HEK293 (cell line): ENCODE measurements at regions not wholly inside any gene's neighbourhood (a gene's known extent, or its start where the extent isn't known, plus 50 kb on each side); places are given as distances from the start of the nearest gene placed in this dataset.

ENCODE experiments used
- CTCF ChIA-PET: fragments of 350-600 bp; formaldehyde crosslinking; extraction: SDS; loops from one replicate; lab custom pipeline; 2021; ENCODE audit warnings: antibody characterized with exemption; lab: Yijun Ruan, JAX
- POLR2A ChIA-PET: fragments of 300-600 bp; formaldehyde crosslinking; extraction: SDS; loops from one replicate; lab custom pipeline; 2020; ENCODE audit warnings: antibody characterized with exemption, inconsistent platforms; lab: Yijun Ruan, JAX
- H3K27ac ChIP-seq: fragments of 200-500 bp; sonication (Bioruptor generic); 2 replicates; pipeline ENCODE4 v1.5.1; 2014; ENCODE audit warnings: low read depth, low read length, control low read depth, inconsistent platforms; ENCODE audit errors: extremely low read depth
- H3K36me3 ChIP-seq, 2 experiments: fragments of 200-500 bp in 1 of 2; sonication (Bioruptor generic) in 1 of 2; 1 replicate in 1 of 2; 2 replicates in 1 of 2; pipeline ENCODE4 v1.5.1; 2014 to 2017; ENCODE audit warnings: inconsistent platforms in 2 of 2, low read length in 2 of 2; ENCODE audit not compliant: control insufficient read depth in 2 of 2, insufficient read depth in 1 of 2
- H3K4me1 ChIP-seq: fragments of 200-500 bp; sonication (Bioruptor generic); 2 replicates; pipeline ENCODE4 v1.5.1; 2014; ENCODE audit warnings: mild to moderate bottlenecking, low read length, inconsistent platforms; ENCODE audit not compliant: control insufficient read depth, insufficient read depth
- H3K4me3 ChIP-seq: 2 replicates; pipeline ENCODE4 v1.5.1; 2011; ENCODE audit warnings: low read depth, mild to moderate bottlenecking, control low read depth, low read length, moderate library complexity
- H3K9me3 ChIP-seq: fragments of 200-500 bp; sonication (Bioruptor generic); 2 replicates; pipeline ENCODE4 v1.5.1; 2014; ENCODE audit warnings: low read depth, low read length, inconsistent platforms; ENCODE audit not compliant: control insufficient read depth, insufficient read depth
- BCL11B ChIP-seq: fragments of 450-650 bp; formaldehyde crosslinking; IDR thresholded peaks from 2 replicates; pipeline ENCODE4 v1.5.1; 2016; ENCODE audit warnings: low read depth, missing biosample characterization, missing genetic modification characterization
- IKZF3 ChIP-seq: fragments of 450-650 bp; IDR thresholded peaks from 2 replicates; pipeline ENCODE4 v1.5.0; 2018; ENCODE audit warnings: missing biosample characterization, mild to moderate bottlenecking, missing genetic modification characterization, moderate library complexity
- KLF10 ChIP-seq: fragments of 450-650 bp; IDR thresholded peaks from 2 replicates; pipeline ENCODE4 v1.5.1; 2018; ENCODE audit warnings: missing biosample characterization, mild to moderate bottlenecking, missing genetic modification characterization
- ZFP41 ChIP-seq: fragments of 450-650 bp; formaldehyde crosslinking; IDR thresholded peaks from 2 replicates; pipeline ENCODE4 v1.5.1; 2016; ENCODE audit warnings: missing biosample characterization, missing genetic modification characterization, borderline replicate concordance
- ZNF157 ChIP-seq: fragments of 450-650 bp; formaldehyde crosslinking; IDR thresholded peaks from 2 replicates; pipeline ENCODE4 v1.5.1; 2016; ENCODE audit warnings: missing biosample characterization, missing genetic modification characterization
- ZNF174 ChIP-seq: fragments of 450-650 bp; formaldehyde crosslinking; IDR thresholded peaks from 2 replicates; pipeline ENCODE4 v1.5.0; 2017; ENCODE audit warnings: missing biosample characterization, mild to moderate bottlenecking, missing genetic modification characterization
- ZNF302 ChIP-seq: fragments of 450-650 bp; formaldehyde crosslinking; IDR thresholded peaks from 2 replicates; pipeline ENCODE4 v1.5.1; 2016; ENCODE audit warnings: missing biosample characterization, missing genetic modification characterization, low read depth
- ZNF391 ChIP-seq: fragments of 450-650 bp; formaldehyde crosslinking; IDR thresholded peaks from 2 replicates; pipeline ENCODE4 v1.5.1; 2016; ENCODE audit warnings: low read depth, missing biosample characterization, missing genetic modification characterization, borderline replicate concordance
- ZNF416 ChIP-seq: fragments of 450-650 bp; formaldehyde crosslinking; IDR thresholded peaks from 2 replicates; pipeline ENCODE4 v1.5.1; 2016; ENCODE audit warnings: missing biosample characterization, missing genetic modification characterization
- ZNF514 ChIP-seq: fragments of 450-650 bp; formaldehyde crosslinking; IDR thresholded peaks from 2 replicates; pipeline ENCODE4 v1.5.1; 2016; ENCODE audit warnings: missing biosample characterization, missing genetic modification characterization
- ZNF624 ChIP-seq: fragments of 450-650 bp; formaldehyde crosslinking; IDR thresholded peaks from 2 replicates; pipeline ENCODE4 v1.5.1; 2017; ENCODE audit warnings: missing biosample characterization, missing genetic modification characterization
- ZSCAN23 ChIP-seq: fragments of 450-650 bp; formaldehyde crosslinking; IDR thresholded peaks from 2 replicates; pipeline ENCODE4 v1.5.1; 2016; ENCODE audit warnings: missing biosample characterization, missing genetic modification characterization
- ZSCAN30 ChIP-seq: fragments of 450-650 bp; IDR thresholded peaks from 2 replicates; pipeline ENCODE4 v1.5.1; 2018; ENCODE audit warnings: missing biosample characterization, mild to moderate bottlenecking, missing genetic modification characterization, moderate library complexity
- TF ChIP-seq, protein P1 (sequence below): fragments of 450-650 bp; formaldehyde crosslinking; IDR thresholded peaks from 2 replicates; pipeline ENCODE4 v1.5.1; 2017; ENCODE audit warnings: missing biosample characterization, missing genetic modification characterization
- TF ChIP-seq, protein P2 (sequence below): fragments of 450-650 bp; formaldehyde crosslinking; IDR thresholded peaks from 2 replicates; pipeline ENCODE4 v1.5.1; 2016; ENCODE audit warnings: missing biosample characterization, missing genetic modification characterization
- TF ChIP-seq, protein P3 (sequence below): fragments of 450-650 bp; IDR thresholded peaks from 2 replicates; pipeline ENCODE4 v1.5.1; 2018; ENCODE audit warnings: missing biosample characterization, missing genetic modification characterization
- TF ChIP-seq, protein P4 (sequence below): IDR thresholded peaks from 2 replicates; pipeline ENCODE4 v1.6.1; 2011; ENCODE audit warnings: mild to moderate bottlenecking, low read depth, low read length, borderline replicate concordance
- TF ChIP-seq, protein P5 (sequence below): fragments of 450-650 bp; formaldehyde crosslinking; IDR thresholded peaks from 2 replicates; pipeline ENCODE4 v1.5.0; 2017; ENCODE audit warnings: missing biosample characterization, missing genetic modification characterization, borderline replicate concordance
- TF ChIP-seq, protein P6 (sequence below): fragments of 450-650 bp; formaldehyde crosslinking; IDR thresholded peaks from 2 replicates; pipeline ENCODE4 v1.5.1; 2016; ENCODE audit warnings: missing biosample characterization, missing genetic modification characterization
- TF ChIP-seq, protein P7 (sequence below): fragments of 450-650 bp; formaldehyde crosslinking; optimal IDR thresholded peaks from 2 replicates; pipeline ENCODE3; 2016; ENCODE audit warnings: missing biosample characterization, mild to moderate bottlenecking, missing genetic modification characterization

DNA sequence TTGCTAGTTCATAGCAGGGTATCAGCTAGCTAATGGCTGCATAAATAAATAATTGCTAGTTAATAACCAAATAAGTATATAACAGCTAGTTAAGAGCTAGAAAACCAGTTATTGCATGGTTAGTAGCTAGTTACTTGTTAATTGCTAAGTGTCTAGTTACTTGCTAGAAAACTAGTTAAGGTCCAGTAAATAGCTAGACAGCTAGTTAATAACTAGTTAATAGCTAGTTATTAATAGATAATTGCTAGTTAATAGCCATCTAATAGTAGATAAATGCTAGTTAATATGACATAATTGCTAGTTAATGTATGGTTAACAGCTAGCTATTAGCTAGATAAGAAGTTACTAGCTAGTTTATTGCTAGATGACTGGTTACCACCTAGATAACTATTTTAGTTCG, 629.9 kb upstream of the CT83 start:
- Histone ChIP-seq H3K9me3 (no peaks in the 10 kb centered on the region), H3K27ac (no peak overlapping the region), H3K4me3 (no peak overlapping the region), H3K36me3 (no peaks in the 10 kb centered on the region), H3K4me1 (no peaks in the 10 kb centered on the region)
- POLR2A ChIA-PET = no interaction called here
- CTCF ChIA-PET = no interaction called here
- TF ChIP-seq, protein P1, sequence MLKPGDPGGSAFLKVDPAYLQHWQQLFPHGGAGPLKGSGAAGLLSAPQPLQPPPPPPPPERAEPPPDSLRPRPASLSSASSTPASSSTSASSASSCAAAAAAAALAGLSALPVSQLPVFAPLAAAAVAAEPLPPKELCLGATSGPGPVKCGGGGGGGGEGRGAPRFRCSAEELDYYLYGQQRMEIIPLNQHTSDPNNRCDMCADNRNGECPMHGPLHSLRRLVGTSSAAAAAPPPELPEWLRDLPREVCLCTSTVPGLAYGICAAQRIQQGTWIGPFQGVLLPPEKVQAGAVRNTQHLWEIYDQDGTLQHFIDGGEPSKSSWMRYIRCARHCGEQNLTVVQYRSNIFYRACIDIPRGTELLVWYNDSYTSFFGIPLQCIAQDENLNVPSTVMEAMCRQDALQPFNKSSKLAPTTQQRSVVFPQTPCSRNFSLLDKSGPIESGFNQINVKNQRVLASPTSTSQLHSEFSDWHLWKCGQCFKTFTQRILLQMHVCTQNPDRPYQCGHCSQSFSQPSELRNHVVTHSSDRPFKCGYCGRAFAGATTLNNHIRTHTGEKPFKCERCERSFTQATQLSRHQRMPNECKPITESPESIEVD (tag by site-specific recombination) = no peak
- TF ChIP-seq, protein P2, sequence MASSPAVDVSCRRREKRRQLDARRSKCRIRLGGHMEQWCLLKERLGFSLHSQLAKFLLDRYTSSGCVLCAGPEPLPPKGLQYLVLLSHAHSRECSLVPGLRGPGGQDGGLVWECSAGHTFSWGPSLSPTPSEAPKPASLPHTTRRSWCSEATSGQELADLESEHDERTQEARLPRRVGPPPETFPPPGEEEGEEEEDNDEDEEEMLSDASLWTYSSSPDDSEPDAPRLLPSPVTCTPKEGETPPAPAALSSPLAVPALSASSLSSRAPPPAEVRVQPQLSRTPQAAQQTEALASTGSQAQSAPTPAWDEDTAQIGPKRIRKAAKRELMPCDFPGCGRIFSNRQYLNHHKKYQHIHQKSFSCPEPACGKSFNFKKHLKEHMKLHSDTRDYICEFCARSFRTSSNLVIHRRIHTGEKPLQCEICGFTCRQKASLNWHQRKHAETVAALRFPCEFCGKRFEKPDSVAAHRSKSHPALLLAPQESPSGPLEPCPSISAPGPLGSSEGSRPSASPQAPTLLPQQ (tag by site-specific recombination) = no peak
- TF ChIP-seq KLF10 (tag by site-specific recombination) = no peak
- TF ChIP-seq ZNF157 (tag by site-specific recombination) = no peak
- no peak for TF ChIP-seq ZNF391
- TF ChIP-seq ZSCAN30 = no peak
- no peak for TF ChIP-seq ZSCAN23
- TF ChIP-seq, protein P3, sequence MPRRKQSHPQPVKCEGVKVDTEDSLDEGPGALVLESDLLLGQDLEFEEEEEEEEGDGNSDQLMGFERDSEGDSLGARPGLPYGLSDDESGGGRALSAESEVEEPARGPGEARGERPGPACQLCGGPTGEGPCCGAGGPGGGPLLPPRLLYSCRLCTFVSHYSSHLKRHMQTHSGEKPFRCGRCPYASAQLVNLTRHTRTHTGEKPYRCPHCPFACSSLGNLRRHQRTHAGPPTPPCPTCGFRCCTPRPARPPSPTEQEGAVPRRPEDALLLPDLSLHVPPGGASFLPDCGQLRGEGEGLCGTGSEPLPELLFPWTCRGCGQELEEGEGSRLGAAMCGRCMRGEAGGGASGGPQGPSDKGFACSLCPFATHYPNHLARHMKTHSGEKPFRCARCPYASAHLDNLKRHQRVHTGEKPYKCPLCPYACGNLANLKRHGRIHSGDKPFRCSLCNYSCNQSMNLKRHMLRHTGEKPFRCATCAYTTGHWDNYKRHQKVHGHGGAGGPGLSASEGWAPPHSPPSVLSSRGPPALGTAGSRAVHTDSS = no peak
- no peak for TF ChIP-seq IKZF3 (tag by site-specific recombination)
- TF ChIP-seq, protein P4, sequence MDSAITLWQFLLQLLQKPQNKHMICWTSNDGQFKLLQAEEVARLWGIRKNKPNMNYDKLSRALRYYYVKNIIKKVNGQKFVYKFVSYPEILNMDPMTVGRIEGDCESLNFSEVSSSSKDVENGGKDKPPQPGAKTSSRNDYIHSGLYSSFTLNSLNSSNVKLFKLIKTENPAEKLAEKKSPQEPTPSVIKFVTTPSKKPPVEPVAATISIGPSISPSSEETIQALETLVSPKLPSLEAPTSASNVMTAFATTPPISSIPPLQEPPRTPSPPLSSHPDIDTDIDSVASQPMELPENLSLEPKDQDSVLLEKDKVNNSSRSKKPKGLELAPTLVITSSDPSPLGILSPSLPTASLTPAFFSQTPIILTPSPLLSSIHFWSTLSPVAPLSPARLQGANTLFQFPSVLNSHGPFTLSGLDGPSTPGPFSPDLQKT = no peak
- TF ChIP-seq, protein P5, sequence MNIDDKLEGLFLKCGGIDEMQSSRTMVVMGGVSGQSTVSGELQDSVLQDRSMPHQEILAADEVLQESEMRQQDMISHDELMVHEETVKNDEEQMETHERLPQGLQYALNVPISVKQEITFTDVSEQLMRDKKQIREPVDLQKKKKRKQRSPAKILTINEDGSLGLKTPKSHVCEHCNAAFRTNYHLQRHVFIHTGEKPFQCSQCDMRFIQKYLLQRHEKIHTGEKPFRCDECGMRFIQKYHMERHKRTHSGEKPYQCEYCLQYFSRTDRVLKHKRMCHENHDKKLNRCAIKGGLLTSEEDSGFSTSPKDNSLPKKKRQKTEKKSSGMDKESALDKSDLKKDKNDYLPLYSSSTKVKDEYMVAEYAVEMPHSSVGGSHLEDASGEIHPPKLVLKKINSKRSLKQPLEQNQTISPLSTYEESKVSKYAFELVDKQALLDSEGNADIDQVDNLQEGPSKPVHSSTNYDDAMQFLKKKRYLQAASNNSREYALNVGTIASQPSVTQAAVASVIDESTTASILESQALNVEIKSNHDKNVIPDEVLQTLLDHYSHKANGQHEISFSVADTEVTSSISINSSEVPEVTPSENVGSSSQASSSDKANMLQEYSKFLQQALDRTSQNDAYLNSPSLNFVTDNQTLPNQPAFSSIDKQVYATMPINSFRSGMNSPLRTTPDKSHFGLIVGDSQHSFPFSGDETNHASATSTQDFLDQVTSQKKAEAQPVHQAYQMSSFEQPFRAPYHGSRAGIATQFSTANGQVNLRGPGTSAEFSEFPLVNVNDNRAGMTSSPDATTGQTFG (tag by site-specific recombination) = no peak
- TF ChIP-seq ZNF416 (tag by site-specific recombination) = no peak
- TF ChIP-seq, protein P6, sequence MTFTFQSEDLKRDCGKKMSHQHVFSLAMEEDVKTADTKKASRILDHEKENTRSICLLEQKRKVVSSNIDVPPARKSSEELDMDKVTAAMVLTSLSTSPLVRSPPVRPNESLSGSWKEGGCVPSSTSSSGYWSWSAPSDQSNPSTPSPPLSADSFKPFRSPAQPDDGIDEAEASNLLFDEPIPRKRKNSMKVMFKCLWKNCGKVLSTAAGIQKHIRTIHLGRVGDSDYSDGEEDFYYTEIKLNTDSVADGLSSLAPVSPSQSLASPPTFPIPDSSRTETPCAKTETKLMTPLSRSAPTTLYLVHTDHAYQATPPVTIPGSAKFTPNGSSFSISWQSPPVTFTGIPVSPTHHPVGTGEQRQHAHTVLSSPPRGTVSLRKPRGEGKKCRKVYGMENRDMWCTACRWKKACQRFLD (tag by site-specific recombination) = no peak
- no peak for TF ChIP-seq ZFP41
- TF ChIP-seq ZNF174 (tag by site-specific recombination) = no peak
- no peak for TF ChIP-seq ZNF302 (tag by site-specific recombination)
- no peak for TF ChIP-seq ZNF624 (tag by site-specific recombination)
- TF ChIP-seq, protein P7, sequence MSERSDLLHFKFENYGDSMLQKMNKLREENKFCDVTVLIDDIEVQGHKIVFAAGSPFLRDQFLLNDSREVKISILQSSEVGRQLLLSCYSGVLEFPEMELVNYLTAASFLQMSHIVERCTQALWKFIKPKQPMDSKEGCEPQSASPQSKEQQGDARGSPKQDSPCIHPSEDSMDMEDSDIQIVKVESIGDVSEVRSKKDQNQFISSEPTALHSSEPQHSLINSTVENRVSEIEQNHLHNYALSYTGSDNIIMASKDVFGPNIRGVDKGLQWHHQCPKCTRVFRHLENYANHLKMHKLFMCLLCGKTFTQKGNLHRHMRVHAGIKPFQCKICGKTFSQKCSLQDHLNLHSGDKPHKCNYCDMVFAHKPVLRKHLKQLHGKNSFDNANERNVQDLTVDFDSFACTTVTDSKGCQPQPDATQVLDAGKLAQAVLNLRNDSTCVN = no peak
- no peak for TF ChIP-seq ZNF514 (tag by site-specific recombination)
- no peak for TF ChIP-seq BCL11B (tag by site-specific recombination)
